SU-DHL-6 (cell line): ENCODE measurements at regions not wholly inside any gene's neighbourhood (a gene's known extent, or its start where the extent isn't known, plus 50 kb on each side); places are given as distances from the start of the nearest gene placed in this dataset.

Source experiments
- H2AFZ ChIP-seq: fragments of 200-600 bp; sonication (generic); 2 replicates; pipeline ENCODE4 v1.6.1; 2014; ENCODE audit warnings: low read depth, mild to moderate bottlenecking, moderate library complexity, mixed read lengths, antibody characterized with exemption, low read length; ENCODE audit not compliant: severe bottlenecking
- H3F3A ChIP-seq: fragments of 200-600 bp; shearing (Covaris generic); 2 replicates; pipeline ENCODE4 v1.6.0; 2016; ENCODE audit warnings: antibody characterized with exemption, mild to moderate bottlenecking; ENCODE audit not compliant: insufficient read depth
- H3K27ac ChIP-seq: fragments of 200-600 bp; sonication (generic); 2 replicates; pipeline ENCODE4 v1.5.1; 2016; ENCODE audit warnings: low read depth, mild to moderate bottlenecking, low read length, moderate library complexity, mixed read lengths
- H3K27me3 ChIP-seq: fragments of 200-600 bp; sonication (generic), shearing (Covaris generic); 2 replicates; pipeline ENCODE4 v1.6.0; 2014; ENCODE audit warnings: mild to moderate bottlenecking, low read length
- H3K36me3 ChIP-seq: fragments of 200-600 bp; sonication (generic); 2 replicates; pipeline ENCODE4 v1.6.1; 2014; ENCODE audit warnings: mild to moderate bottlenecking, low read length, mixed read lengths
- H3K4me2 ChIP-seq: fragments of 300-600, 200-600 bp; shearing (Covaris generic), sonication (generic); 2 replicates; pipeline ENCODE4 v1.6.0; 2014; ENCODE audit warnings: low read length, low read depth, mild to moderate bottlenecking; ENCODE audit not compliant: poor library complexity, severe bottlenecking
- H3K4me3 ChIP-seq: fragments of 200-600 bp; sonication (generic); 2 replicates; pipeline ENCODE4 v1.5.1; 2014; ENCODE audit warnings: antibody characterized with exemption, low read length, mild to moderate bottlenecking, mixed read lengths; ENCODE audit not compliant: insufficient read depth, poor library complexity, severe bottlenecking
- H3K79me2 ChIP-seq: fragments of 200-600 bp; sonication (generic); 2 replicates; pipeline ENCODE4 v1.6.1; 2014; ENCODE audit warnings: mild to moderate bottlenecking, low read length, moderate library complexity; ENCODE audit not compliant: insufficient read depth
- H3K9ac ChIP-seq: fragments of 200-600 bp; sonication (generic); 2 replicates; pipeline ENCODE4 v1.7.0; 2014; ENCODE audit warnings: mild to moderate bottlenecking, low read length
- H3K9me2 ChIP-seq: fragments of 200-600 bp; sonication (generic); replicated peaks from 2 replicates; pipeline ENCODE4 v1.6.1; 2014; ENCODE audit warnings: low read length; ENCODE audit not compliant: insufficient read depth
- H3K9me3 ChIP-seq: fragments of 200-600 bp; sonication (generic); 2 replicates; pipeline ENCODE4 v1.6.1; 2014; ENCODE audit warnings: low read length, mixed read lengths; ENCODE audit not compliant: insufficient read depth
- H4K20me1 ChIP-seq: fragments of 200-600 bp; sonication (generic); 2 replicates; pipeline ENCODE4 v1.6.1; 2014; ENCODE audit warnings: low read depth, mild to moderate bottlenecking, antibody characterized with exemption, low read length, moderate library complexity, mixed read lengths
- CTCF ChIP-seq: fragments of 200-600 bp; sonication (generic); IDR thresholded peaks from one replicate; pipeline ENCODE4 v1.5.1; 2017; ENCODE audit warnings: antibody characterized with exemption, mild to moderate bottlenecking, low read length, moderate library complexity; ENCODE audit not compliant: insufficient read depth, poor library complexity, severe bottlenecking
- EZH2phosphoT487 ChIP-seq: fragments of 200-600 bp; sonication (generic), shearing (Covaris generic); conservative IDR thresholded peaks from 2 replicates; pipeline ENCODE4 v1.6.1; 2018; ENCODE audit warnings: mild to moderate bottlenecking, antibody characterized with exemption, low read length, moderate library complexity, mixed read lengths

- H3K27ac ChIP-seq: no peak overlapping the region
- H2AFZ ChIP-seq: no peak overlapping the region
- TF ChIP-seq EZH2phosphoT487 (no peak), CTCF (no peak)
- no peaks in the 10 kb centered on the region for H3K79me2 ChIP-seq
- no peaks in the 10 kb centered on the region for H3K9me3 ChIP-seq
- no peaks in the 10 kb centered on the region for H3K36me3 ChIP-seq
- H3F3A ChIP-seq: no peaks in the 10 kb centered on the region
- no peaks in the 10 kb centered on the region for H3K9me2 ChIP-seq
- no peak overlapping the region for H3K4me3 ChIP-seq
- H4K20me1 ChIP-seq: no peaks in the 10 kb centered on the region
- H3K9ac ChIP-seq: no peak overlapping the region
- no peaks in the 10 kb centered on the region for H3K27me3 ChIP-seq
- no peak overlapping the region for H3K4me2 ChIP-seq
These were observed 1089.5 kb downstream of the BCL11B start for GRCh38 chr14:98182393-98183055.

GRCh38 chr14:98183556-98183955 is 1088.4 kb downstream of the BCL11B start:
- Histone ChIP-seq H3K4me2 (no peak overlapping the region), H3K4me3 (no peak overlapping the region)
- TF ChIP-seq CTCF (no peak), EZH2phosphoT487 (no peak)

GRCh38 chr14:98184457-98184856 is 1087.5 kb downstream of the BCL11B start:
- H3K36me3 ChIP-seq: no peaks in the 10 kb centered on the region

More at GRCh38 chr14:98183556-98183955, 1088.4 kb downstream of the BCL11B start:
- Histone ChIP-seq H3F3A (no peaks in the 10 kb centered on the region), H3K27me3 (no peaks in the 10 kb centered on the region), H2AFZ (no peak overlapping the region), H3K36me3 (no peaks in the 10 kb centered on the region), H3K9ac (no peak overlapping the region), H4K20me1 (no peaks in the 10 kb centered on the region), H3K79me2 (no peaks in the 10 kb centered on the region), H3K27ac (no peak overlapping the region), H3K9me2 (no peaks in the 10 kb centered on the region), H3K9me3 (no peaks in the 10 kb centered on the region)

More at GRCh38 chr14:98184457-98184856, 1087.5 kb downstream of the BCL11B start:
- H4K20me1 ChIP-seq: no peaks in the 10 kb centered on the region
- H2AFZ ChIP-seq: no peak overlapping the region
- no peaks in the 10 kb centered on the region for H3K9me2 ChIP-seq
- no peaks in the 10 kb centered on the region for H3K79me2 ChIP-seq
- TF ChIP-seq EZH2phosphoT487 (no peak), CTCF (no peak)
- no peaks in the 10 kb centered on the region for H3K27me3 ChIP-seq
- no peak overlapping the region for H3K27ac ChIP-seq
- no peaks in the 10 kb centered on the region for H3K9me3 ChIP-seq
- H3K4me2 ChIP-seq: no peak overlapping the region
- no peak overlapping the region for H3K4me3 ChIP-seq
- no peaks in the 10 kb centered on the region for H3F3A ChIP-seq
- no peak overlapping the region for H3K9ac ChIP-seq
